Sigmoid colon (tissue), 6 donors: ENCODE measurements at regions not wholly inside any gene's neighbourhood (a gene's known extent, or its start where the extent isn't known, plus 50 kb on each side); places are given as distances from the start of the nearest gene placed in this dataset.

ENCODE experiments used
- DNase-seq: peaks from one replicate; pipeline ENCODE4 v3.0.0-alpha.2; 2019
- H3K27ac ChIP-seq, 4 donors: fragments of 200-600 bp; sonication (generic); one replicate each; pipeline ENCODE4 v1.5.1; 2016 to 2019; ENCODE audit warnings: mild to moderate bottlenecking in 1 of 4
- H3K27me3 ChIP-seq, 3 donors: fragments of 200-600 bp; sonication (generic); one replicate each; pipeline ENCODE4 v1.5.1; 2019; ENCODE audit warnings: mild to moderate bottlenecking in 1 of 3
- H3K36me3 ChIP-seq, 4 donors: fragments of 200-600 bp; sonication (generic); one replicate each; pipeline ENCODE4 v1.5.1; 2016 to 2019
- H3K4me1 ChIP-seq, 4 donors: fragments of 200-600 bp; sonication (generic); one replicate each; pipeline ENCODE4 v1.5.1; 2017 to 2019
- H3K4me3 ChIP-seq, 4 donors: fragments of 200-600 bp; sonication (generic); one replicate each; pipeline ENCODE4 v1.5.1; 2017 to 2019; ENCODE audit warnings: mild to moderate bottlenecking in 2 of 4, moderate library complexity in 1 of 4
- H3K9me3 ChIP-seq, 4 donors: fragments of 200-600 bp in 3 of 4; sonication (generic) in 3 of 4; one replicate each; pipeline versions ENCODE4 v1.5.1 to v1.6.1; 2013 to 2019
- EP300 ChIP-seq, 4 donors: sonication (generic); formaldehyde crosslinking; IDR thresholded peaks; one replicate each; pipeline ENCODE4 v1.6.1; 2017; ENCODE audit warnings: antibody characterized with exemption in 4 of 4
- POLR2A ChIP-seq, 2 donors: fragments of 450-650 bp; IDR thresholded peaks; one replicate each; pipeline ENCODE4 v1.6.1; 2016; ENCODE audit warnings: antibody characterized with exemption in 2 of 2, mild to moderate bottlenecking in 2 of 2, moderate library complexity in 2 of 2
- POLR2AphosphoS5 ChIP-seq, 4 donors: sonication (generic); formaldehyde crosslinking; IDR thresholded peaks; one replicate each; pipeline ENCODE4 v1.6.1; 2017; ENCODE audit warnings: antibody characterized with exemption in 4 of 4
- WGBS, 2 donors: extraction: QIAGEN DNeasy Blood & Tissue Kit; methylation state at CpG; one replicate each; pipeline ENCODE4 v1.1.7; 2013; 5-methylcytosine and 5-hydroxymethylcytosine counted together
- intact Hi-C: fragments of 100-400 bp; cut with DNase I; formaldehyde crosslinking; loops from one replicate; pipeline ENCODE4 v1.15.1; 2023
- TF ChIP-seq, protein P1 (sequence below), 4 experiments: fragments of 450-650 bp in 3 of 4; fragments of 200-600 bp in 1 of 4; IDR thresholded peaks; one replicate each; pipeline ENCODE4 v1.5.1; 2016 to 2019; ENCODE audit warnings: antibody characterized with exemption in 4 of 4, mild to moderate bottlenecking in 3 of 4, moderate library complexity in 2 of 4
- donor health status: healthy with polysubstance abuse.
- donor health status: healthy.

DNA sequence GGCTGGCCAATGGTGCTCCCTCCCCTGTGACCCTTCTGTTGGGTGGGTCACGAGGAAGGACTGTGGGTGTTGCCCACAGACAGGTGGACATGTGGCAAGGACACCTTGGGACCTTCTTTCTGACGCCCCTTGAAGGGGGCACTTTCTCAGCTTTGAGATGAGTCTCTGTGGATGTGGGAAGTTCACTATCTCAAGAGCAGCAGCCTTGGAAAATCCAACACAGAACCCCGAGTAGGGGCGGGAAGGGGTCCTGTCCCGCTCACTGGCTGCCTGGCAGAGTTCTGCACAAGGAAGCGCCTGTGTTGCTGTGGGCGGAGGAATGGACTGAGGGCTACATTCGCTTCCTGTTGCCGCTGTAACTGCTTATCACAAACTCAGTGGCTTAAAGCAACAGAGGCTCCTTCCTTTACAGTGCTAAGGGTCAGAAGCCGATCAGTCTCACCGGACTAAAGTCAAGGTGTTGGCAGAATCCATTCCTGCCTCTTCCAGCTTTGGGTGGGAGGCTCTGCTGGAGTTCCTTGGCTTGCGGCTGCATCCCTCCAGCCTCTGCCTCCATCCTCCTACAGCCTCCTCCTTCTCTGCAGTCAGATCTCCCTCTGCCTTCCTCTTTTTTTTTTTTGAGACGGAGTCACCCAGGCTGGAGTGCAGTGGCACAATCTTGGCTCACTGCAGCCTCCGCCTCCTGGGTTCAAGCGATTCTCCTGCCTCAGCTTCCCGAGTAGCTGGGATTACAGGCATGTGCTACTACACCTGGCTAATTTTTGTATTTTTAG is 305.2 kb downstream of the SEC14L1 start:
- Histone ChIP-seq H3K4me3 (no peak overlapping the region), H3K4me1 (peaks cover 0 to 84% (median 70%) of the 10 kb centered on the region in 4 donors), H3K9me3 (no peaks in the 10 kb centered on the region), H3K27ac (peak overlapping the region; percentile 81 to 99 (median 96)), H3K27me3 (no peaks in the 10 kb centered on the region), H3K36me3 (peaks cover 0 to 5% (median 0%) of the 10 kb centered on the region in 4 donors)
- DNase-seq: no peak
- intact Hi-C loops: no loop called here
- TF ChIP-seq, protein P1, sequence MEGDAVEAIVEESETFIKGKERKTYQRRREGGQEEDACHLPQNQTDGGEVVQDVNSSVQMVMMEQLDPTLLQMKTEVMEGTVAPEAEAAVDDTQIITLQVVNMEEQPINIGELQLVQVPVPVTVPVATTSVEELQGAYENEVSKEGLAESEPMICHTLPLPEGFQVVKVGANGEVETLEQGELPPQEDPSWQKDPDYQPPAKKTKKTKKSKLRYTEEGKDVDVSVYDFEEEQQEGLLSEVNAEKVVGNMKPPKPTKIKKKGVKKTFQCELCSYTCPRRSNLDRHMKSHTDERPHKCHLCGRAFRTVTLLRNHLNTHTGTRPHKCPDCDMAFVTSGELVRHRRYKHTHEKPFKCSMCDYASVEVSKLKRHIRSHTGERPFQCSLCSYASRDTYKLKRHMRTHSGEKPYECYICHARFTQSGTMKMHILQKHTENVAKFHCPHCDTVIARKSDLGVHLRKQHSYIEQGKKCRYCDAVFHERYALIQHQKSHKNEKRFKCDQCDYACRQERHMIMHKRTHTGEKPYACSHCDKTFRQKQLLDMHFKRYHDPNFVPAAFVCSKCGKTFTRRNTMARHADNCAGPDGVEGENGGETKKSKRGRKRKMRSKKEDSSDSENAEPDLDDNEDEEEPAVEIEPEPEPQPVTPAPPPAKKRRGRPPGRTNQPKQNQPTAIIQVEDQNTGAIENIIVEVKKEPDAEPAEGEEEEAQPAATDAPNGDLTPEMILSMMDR (IDR thresholded peaks at IDR 0.05): no peak
- TF ChIP-seq POLR2AphosphoS5 (IDR thresholded peaks at IDR 0.05) (peak in 1 of 4 donors; percentile 13), EP300 (IDR thresholded peaks at IDR 0.05) (no peak), POLR2A (IDR thresholded peaks at IDR 0.05) (no peak)
- 19 to 20% methylated on average over 16 of the region's 16 CpGs for WGBS, 2 donors

DNA sequence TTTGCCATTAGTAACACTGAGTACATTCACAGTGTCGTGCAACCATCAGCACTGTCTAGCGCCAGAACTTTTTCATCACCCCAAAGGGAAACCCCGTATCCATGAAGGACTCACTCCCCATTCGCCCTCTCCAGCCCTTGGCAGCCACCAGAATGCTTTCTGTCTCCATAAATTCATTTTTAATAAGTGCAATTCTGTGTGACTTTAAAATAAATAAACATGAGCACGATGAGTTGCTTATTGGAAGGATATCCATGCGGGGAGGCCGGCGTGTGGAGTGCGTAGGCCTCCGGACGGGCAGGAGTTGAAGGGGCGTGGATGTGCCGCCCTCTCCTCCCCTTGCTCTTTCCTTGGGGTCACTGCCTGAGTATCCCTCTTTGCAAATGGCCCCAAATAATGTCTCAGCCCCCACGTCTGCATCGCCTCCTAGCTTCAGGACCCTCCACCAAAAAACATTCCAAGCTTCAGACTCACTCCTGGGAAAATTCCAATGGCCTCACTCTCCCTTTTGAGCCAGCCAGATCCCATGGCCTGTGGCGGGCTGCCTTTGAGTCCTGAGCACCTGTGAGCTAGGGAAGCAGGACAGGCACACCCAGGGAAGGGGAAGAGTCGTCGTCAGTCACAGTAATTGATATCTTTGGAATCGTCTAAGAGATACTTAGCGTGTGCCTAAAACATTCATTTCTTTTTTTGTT is 306.3 kb downstream of the SEC14L1 start:
- 82 to 91% methylated on average over 20 of the region's 20 CpGs for WGBS, 2 donors
- Histone ChIP-seq H3K27me3 (no peaks in the 10 kb centered on the region), H3K36me3 (peaks cover 0 to 5% (median 0%) of the 10 kb centered on the region in 4 donors), H3K9me3 (no peaks in the 10 kb centered on the region), H3K4me1 (peaks cover 0 to 88% (median 75%) of the 10 kb centered on the region in 4 donors), H3K4me3 (no peak overlapping the region), H3K27ac (peak overlapping the region; percentile 81 to 99 (median 96))
- DNase-seq: no peak
- intact Hi-C loops: no loop called here
- no peak for TF ChIP-seq POLR2A (IDR thresholded peaks at IDR 0.05)
- TF ChIP-seq, protein P1 (IDR thresholded peaks at IDR 0.05): no peak
- no peak for TF ChIP-seq EP300 (IDR thresholded peaks at IDR 0.05)
- peak; percentile 36 to 40 (median 40) for TF ChIP-seq POLR2AphosphoS5 (IDR thresholded peaks at IDR 0.05)

DNA sequence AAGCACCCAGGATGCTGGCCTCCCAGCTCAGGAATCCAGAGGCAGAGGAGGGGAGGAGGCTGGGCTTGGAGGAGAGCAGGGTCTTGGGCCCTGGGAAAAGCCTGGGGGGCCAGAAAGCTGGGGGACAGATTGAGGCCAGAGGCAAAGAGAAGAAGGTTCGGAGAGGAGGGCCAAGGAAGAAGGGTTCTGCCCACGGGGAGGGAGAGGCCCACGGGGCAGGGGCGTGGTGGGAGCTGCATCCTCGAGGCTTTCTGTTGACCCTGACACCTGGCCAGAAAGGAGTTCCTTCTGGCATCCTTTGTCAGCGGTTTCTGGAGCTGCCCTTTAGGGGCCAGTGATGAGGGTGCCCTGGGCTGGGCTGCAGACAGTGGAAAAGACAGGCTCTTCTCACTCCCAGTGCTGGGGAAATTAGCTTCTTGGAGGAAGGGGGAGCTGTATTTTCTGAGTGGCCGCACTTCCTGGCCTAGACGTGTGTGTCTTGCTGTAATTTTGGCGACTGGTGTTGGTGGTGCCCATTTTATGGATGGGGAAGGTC is 308.7 kb downstream of the SEC14L1 start:
- 31 to 35% methylated on average over 9 of the region's 9 CpGs for WGBS, 2 donors
- Histone ChIP-seq H3K27ac (peak overlapping the region; percentile 95 to 99 (median 96)), H3K27me3 (no peaks in the 10 kb centered on the region), H3K4me3 (peak overlapping the region in 2 of 4 donors; percentile 59 to 60), H3K4me1 (peaks cover 0 to 93% (median 89%) of the 10 kb centered on the region in 4 donors), H3K36me3 (peaks cover 0 to 5% (median 0%) of the 10 kb centered on the region in 4 donors), H3K9me3 (no peaks in the 10 kb centered on the region)
- TF ChIP-seq EP300 (IDR thresholded peaks at IDR 0.05) (no peak), POLR2A (IDR thresholded peaks at IDR 0.05) (no peak), POLR2AphosphoS5 (IDR thresholded peaks at IDR 0.05) (no peak)
- TF ChIP-seq, protein P1 (IDR thresholded peaks at IDR 0.05): no peak
- DNase-seq: no peak
- intact Hi-C loops: no loop called here

DNA sequence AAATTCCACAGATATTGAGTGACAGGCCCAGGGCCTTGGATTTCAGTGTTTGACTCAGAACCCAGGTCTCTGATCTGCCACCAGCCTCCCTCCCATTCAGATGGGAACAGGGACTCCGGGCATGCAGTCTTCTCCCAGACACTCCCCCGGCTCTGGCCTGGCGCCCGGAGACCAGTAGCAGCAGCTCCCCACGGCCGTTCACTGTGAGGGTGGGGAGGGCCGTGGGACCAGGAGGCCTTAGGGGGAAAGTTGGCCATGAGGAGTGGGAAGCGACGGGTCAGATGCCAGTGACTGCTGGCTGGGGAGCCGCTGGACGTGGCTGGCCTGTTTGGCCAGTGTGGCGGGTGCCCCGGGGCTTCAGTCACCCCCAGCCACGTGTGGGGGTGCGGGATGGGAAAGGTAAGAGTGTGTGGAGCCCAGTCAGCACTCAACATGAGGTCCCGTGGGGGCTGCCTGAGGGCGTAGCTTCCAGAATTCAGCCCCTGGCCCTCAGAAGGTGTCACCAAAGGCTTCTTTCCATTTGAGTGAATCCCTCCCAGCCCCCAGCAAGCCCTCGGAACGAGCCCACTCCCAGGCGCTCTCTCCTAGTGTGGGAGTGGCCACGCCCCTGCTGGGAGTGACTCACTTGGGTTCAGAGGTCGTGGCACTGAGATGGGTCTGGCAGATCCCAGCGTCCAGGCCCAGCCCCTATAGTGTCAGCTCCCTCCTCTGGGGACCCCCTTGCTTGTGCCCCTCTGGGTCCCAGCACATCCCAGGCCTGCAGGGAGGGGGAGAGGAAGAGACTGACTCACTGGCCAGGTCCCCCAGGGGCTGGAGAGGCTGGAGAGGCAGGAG is 309.4 kb downstream of the SEC14L1 start:
- peak overlapping the region; percentile 95 to 99 (median 96) for H3K27ac ChIP-seq
- H3K27me3 ChIP-seq: no peaks in the 10 kb centered on the region
- no peaks in the 10 kb centered on the region for H3K9me3 ChIP-seq
- peak; percentile 91 for DNase-seq
- no peak for TF ChIP-seq EP300 (IDR thresholded peaks at IDR 0.05)
- peak in 3 of 4 donors; percentile 29 to 45 (median 31) for TF ChIP-seq POLR2AphosphoS5 (IDR thresholded peaks at IDR 0.05)
- 9 to 28% methylated on average over 23 of the region's 23 CpGs for WGBS, 2 donors
- peaks cover 0 to 93% (median 89%) of the 10 kb centered on the region in 4 donors for H3K4me1 ChIP-seq
- peak overlapping the region; percentile 47 to 60 (median 57) for H3K4me3 ChIP-seq
- intact Hi-C loops: no loop called here
- H3K36me3 ChIP-seq: peaks cover 0 to 5% (median 0%) of the 10 kb centered on the region in 4 donors
